ENCODE measurements at regions not wholly inside any gene's neighbourhood (a gene's known extent, or its start where the extent isn't known, plus 50 kb on each side); places are given as distances from the start of the nearest gene placed in this dataset.
"Not testable (repeated sequence)": the region's sequence is repeated elsewhere in the genome, so short reads cannot be mapped to it uniquely, and the experiment has no call there.

- not testable (repeated sequence) for DNase-seq; H3K27ac ChIP-seq; H3K9me3 ChIP-seq (ENCODE audit: severe bottlenecking); H3K27me3 ChIP-seq (ENCODE audit: insufficient read depth, low read depth, severe bottlenecking); H3K4me3 ChIP-seq (ENCODE audit: low read depth, low read length); H3K36me3 ChIP-seq
Observed at GRCh38 chr9:95391271-95391670, 73.8 kb upstream of the FANCC start.

DNA sequence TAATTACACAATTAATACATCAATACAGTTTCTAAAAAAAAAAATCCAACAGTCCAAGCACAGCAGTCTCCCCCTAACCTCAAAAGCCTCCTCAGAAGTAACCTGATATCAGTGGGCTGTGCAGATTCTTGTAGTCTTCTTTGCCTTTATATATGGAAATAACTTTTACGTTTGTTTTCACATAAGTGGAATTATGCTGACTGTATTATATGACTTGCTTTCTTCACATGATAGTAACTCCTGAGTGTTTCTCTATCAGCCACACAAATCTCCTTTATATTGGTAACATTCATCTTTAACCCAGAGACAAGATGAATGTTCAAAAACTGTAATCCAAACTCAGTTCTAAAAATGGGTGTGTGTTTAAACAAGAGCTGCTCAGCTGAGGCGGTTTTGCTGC is 71.9 kb upstream of the FANCC start:
- TF ChIP-seq, protein P1, sequence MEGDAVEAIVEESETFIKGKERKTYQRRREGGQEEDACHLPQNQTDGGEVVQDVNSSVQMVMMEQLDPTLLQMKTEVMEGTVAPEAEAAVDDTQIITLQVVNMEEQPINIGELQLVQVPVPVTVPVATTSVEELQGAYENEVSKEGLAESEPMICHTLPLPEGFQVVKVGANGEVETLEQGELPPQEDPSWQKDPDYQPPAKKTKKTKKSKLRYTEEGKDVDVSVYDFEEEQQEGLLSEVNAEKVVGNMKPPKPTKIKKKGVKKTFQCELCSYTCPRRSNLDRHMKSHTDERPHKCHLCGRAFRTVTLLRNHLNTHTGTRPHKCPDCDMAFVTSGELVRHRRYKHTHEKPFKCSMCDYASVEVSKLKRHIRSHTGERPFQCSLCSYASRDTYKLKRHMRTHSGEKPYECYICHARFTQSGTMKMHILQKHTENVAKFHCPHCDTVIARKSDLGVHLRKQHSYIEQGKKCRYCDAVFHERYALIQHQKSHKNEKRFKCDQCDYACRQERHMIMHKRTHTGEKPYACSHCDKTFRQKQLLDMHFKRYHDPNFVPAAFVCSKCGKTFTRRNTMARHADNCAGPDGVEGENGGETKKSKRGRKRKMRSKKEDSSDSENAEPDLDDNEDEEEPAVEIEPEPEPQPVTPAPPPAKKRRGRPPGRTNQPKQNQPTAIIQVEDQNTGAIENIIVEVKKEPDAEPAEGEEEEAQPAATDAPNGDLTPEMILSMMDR (IDR thresholded peaks at IDR 0.05; ENCODE audit: low read depth, low read length) = no peak
- no peak overlapping the region for H3K4me3 ChIP-seq (ENCODE audit: low read depth, low read length)
- no peaks in the 10 kb centered on the region for H3K27me3 ChIP-seq (ENCODE audit: insufficient read depth, low read depth, severe bottlenecking)
- H3K36me3 ChIP-seq = no peaks in the 10 kb centered on the region
- H3K9me3 ChIP-seq (ENCODE audit: severe bottlenecking) = no peaks in the 10 kb centered on the region
- DNase-seq = no peak
- no peak overlapping the region for H3K27ac ChIP-seq

- no peak for DNase-seq
- TF ChIP-seq, protein P1 (IDR thresholded peaks at IDR 0.05; ENCODE audit: low read depth, low read length) = no peak
- no peaks in the 10 kb centered on the region for H3K9me3 ChIP-seq (ENCODE audit: severe bottlenecking)
- no peak overlapping the region for H3K27ac ChIP-seq
- H3K36me3 ChIP-seq = no peaks in the 10 kb centered on the region
- H3K27me3 ChIP-seq (ENCODE audit: insufficient read depth, low read depth, severe bottlenecking) = no peaks in the 10 kb centered on the region
- H3K4me3 ChIP-seq (ENCODE audit: low read depth, low read length) = no peak overlapping the region
Observed at GRCh38 chr9:95386843-95387242, 69.3 kb upstream of the FANCC start.

- TF ChIP-seq, protein P1 (IDR thresholded peaks at IDR 0.05; ENCODE audit: low read depth, low read length) = no peak
- no peaks in the 10 kb centered on the region for H3K36me3 ChIP-seq
- no peaks in the 10 kb centered on the region for H3K27me3 ChIP-seq (ENCODE audit: insufficient read depth, low read depth, severe bottlenecking)
- no peak overlapping the region for H3K4me3 ChIP-seq (ENCODE audit: low read depth, low read length)
- H3K27ac ChIP-seq = no peak overlapping the region
- H3K9me3 ChIP-seq (ENCODE audit: severe bottlenecking) = no peaks in the 10 kb centered on the region
- DNase-seq = no peak
Observed at GRCh38 chr9:95385521-95385920, 68.0 kb upstream of the FANCC start.

- TF ChIP-seq, protein P1 (IDR thresholded peaks at IDR 0.05; ENCODE audit: low read depth, low read length) = no peak
- no peak overlapping the region for H3K27ac ChIP-seq
- no peaks in the 10 kb centered on the region for H3K36me3 ChIP-seq
- H3K4me3 ChIP-seq (ENCODE audit: low read depth, low read length) = no peak overlapping the region
- no peak for DNase-seq
- H3K9me3 ChIP-seq (ENCODE audit: severe bottlenecking) = no peaks in the 10 kb centered on the region
- no peaks in the 10 kb centered on the region for H3K27me3 ChIP-seq (ENCODE audit: insufficient read depth, low read depth, severe bottlenecking)
Observed at GRCh38 chr9:95383845-95384244, 66.3 kb upstream of the FANCC start.

DNA sequence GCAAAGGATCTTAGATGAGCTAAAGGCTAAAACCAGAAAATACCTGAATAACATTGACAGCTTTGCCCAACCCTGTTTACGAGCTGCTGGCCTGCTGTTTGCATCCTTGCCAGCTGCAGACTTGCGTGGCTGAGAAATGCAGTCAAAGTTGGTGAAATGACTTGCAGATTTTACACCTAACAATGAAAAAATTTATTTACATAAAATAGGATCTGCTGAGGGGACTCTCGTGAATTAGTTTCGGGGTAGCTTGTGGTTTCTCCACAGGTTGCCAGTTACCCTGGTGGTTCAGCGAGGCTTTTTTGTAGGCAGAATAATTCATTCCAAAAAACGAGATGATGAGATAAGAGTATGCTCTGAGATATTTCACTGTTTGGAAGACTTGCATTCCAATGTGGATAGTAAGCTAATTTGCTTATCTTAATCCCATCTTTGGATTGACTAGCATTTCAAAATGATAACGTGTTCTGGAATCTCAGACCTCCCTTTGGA is 65.7 kb upstream of the FANCC start:
- H3K27ac ChIP-seq = no peak overlapping the region
- H3K4me3 ChIP-seq (ENCODE audit: low read depth, low read length) = no peak overlapping the region
- no peaks in the 10 kb centered on the region for H3K9me3 ChIP-seq (ENCODE audit: severe bottlenecking)
- no peaks in the 10 kb centered on the region for H3K27me3 ChIP-seq (ENCODE audit: insufficient read depth, low read depth, severe bottlenecking)
- no peaks in the 10 kb centered on the region for H3K36me3 ChIP-seq
- TF ChIP-seq, protein P1 (IDR thresholded peaks at IDR 0.05; ENCODE audit: low read depth, low read length) = no peak
- DNase-seq = no peak

All from WERI-Rb-1 (cell line).